Smooth muscle cell (in vitro differentiated cells): ENCODE measurements at regions not wholly inside any gene's neighbourhood (a gene's known extent, or its start where the extent isn't known, plus 50 kb on each side); places are given as distances from the start of the nearest gene placed in this dataset.

Experiments used
- DNase-seq: peaks from one replicate; lab custom pipeline; 2025; ENCODE audit not compliant: unreplicated experiment; lab: John Stamatoyannopoulos, UW
- H2AFZ ChIP-seq: fragments of 200-600 bp; sonication (generic); 2 replicates; pipeline ENCODE4 v1.6.0; 2016; ENCODE audit warnings: antibody characterized with exemption, low read depth, mild to moderate bottlenecking
- H3F3A ChIP-seq: fragments of 200-600 bp; sonication (generic); 2 replicates; pipeline ENCODE4 v1.6.0; 2017; ENCODE audit warnings: antibody characterized with exemption, low read depth
- H3K27ac ChIP-seq: fragments of 200-600 bp; sonication (generic); 2 replicates; pipeline ENCODE4 v1.5.1; 2016; ENCODE audit warnings: low read depth, mild to moderate bottlenecking
- H3K27me3 ChIP-seq: fragments of 200-600 bp; sonication (generic); 2 replicates; pipeline ENCODE4 v1.6.1; 2016; ENCODE audit warnings: low read depth, mild to moderate bottlenecking
- H3K36me3 ChIP-seq: fragments of 200-600 bp; sonication (generic); 2 replicates; pipeline ENCODE4 v1.5.1; 2016; ENCODE audit warnings: low read depth
- H3K4me1 ChIP-seq: fragments of 200-600 bp; sonication (generic); 2 replicates; pipeline ENCODE4 v1.5.1; 2016; ENCODE audit warnings: low read depth
- H3K4me2 ChIP-seq: fragments of 200-600 bp; sonication (generic); 2 replicates; pipeline ENCODE4 v1.6.0; 2016; ENCODE audit warnings: mild to moderate bottlenecking
- H3K4me3 ChIP-seq: fragments of 200-600 bp; sonication (generic); 2 replicates; pipeline ENCODE4 v1.5.1; 2016; ENCODE audit warnings: mild to moderate bottlenecking
- H3K79me2 ChIP-seq: fragments of 200-600 bp; sonication (generic); 2 replicates; pipeline ENCODE4 v1.6.0; 2016; ENCODE audit warnings: low read depth, mild to moderate bottlenecking
- H3K9ac ChIP-seq: fragments of 200-600 bp; sonication (generic); 2 replicates; pipeline ENCODE4 v1.6.0; 2016; ENCODE audit warnings: low read depth
- H3K9me3 ChIP-seq: fragments of 200-600 bp; sonication (generic); replicated peaks from 2 replicates; pipeline ENCODE4 v1.5.1; 2016; ENCODE audit warnings: low read depth
- H4K20me1 ChIP-seq: fragments of 200-600 bp; sonication (generic); 2 replicates; pipeline ENCODE4 v1.6.0; 2016; ENCODE audit warnings: low read depth
- CTCF ChIP-seq: fragments of 200-600 bp; sonication (generic); IDR thresholded peaks from 2 replicates; pipeline ENCODE4 v1.5.1; 2017; ENCODE audit warnings: borderline replicate concordance, mild to moderate bottlenecking, antibody characterized with exemption; ENCODE audit not compliant: insufficient read depth, poor library complexity, severe bottlenecking
- WGBS: methylation state at CpG from one replicate; pipeline ENCODE4 v1.1.7; 2016; ENCODE audit warnings: low lambda C conversion rate; 5-methylcytosine and 5-hydroxymethylcytosine counted together

- peaks cover 32% of the 10 kb centered on the region for H3K4me1 ChIP-seq
- no peaks in the 10 kb centered on the region for H3K27me3 ChIP-seq
- no peak overlapping the region for H3K9ac ChIP-seq
- H3K36me3 ChIP-seq, result no peaks in the 10 kb centered on the region
- no peak overlapping the region for H3K27ac ChIP-seq
- H3K4me2 ChIP-seq, result no peak overlapping the region
- no peaks in the 10 kb centered on the region for H3K9me3 ChIP-seq
- TF ChIP-seq CTCF, result no peak
- H2AFZ ChIP-seq, result no peak overlapping the region
- H3K79me2 ChIP-seq, result no peaks in the 10 kb centered on the region
- WGBS, result 91% methylated on average over 6 of the region's 6 CpGs
- H3F3A ChIP-seq, result peaks cover 16% of the 10 kb centered on the region
- H3K4me3 ChIP-seq, result no peak overlapping the region
- no peak for DNase-seq
- H4K20me1 ChIP-seq, result no peaks in the 10 kb centered on the region
Measured at GRCh38 chr13:40189426-40189825, 477.0 kb downstream of the FOXO1 start.

- 68% methylated on average over 6 of the region's 6 CpGs for WGBS
- H3K36me3 ChIP-seq, result no peaks in the 10 kb centered on the region
- H3K9me3 ChIP-seq, result no peaks in the 10 kb centered on the region
- H3K27ac ChIP-seq, result peak overlapping the region; percentile 58
- peak overlapping the region; percentile 76 for H3K4me2 ChIP-seq
- no peak for DNase-seq
- H3K27me3 ChIP-seq, result no peaks in the 10 kb centered on the region
- TF ChIP-seq CTCF, result no peak
- H3K9ac ChIP-seq, result no peak overlapping the region
- H3K4me3 ChIP-seq, result no peak overlapping the region
- peaks cover 32% of the 10 kb centered on the region for H3K4me1 ChIP-seq
- H3K79me2 ChIP-seq, result no peaks in the 10 kb centered on the region
- peaks cover 16% of the 10 kb centered on the region for H3F3A ChIP-seq
- no peaks in the 10 kb centered on the region for H4K20me1 ChIP-seq
- no peak overlapping the region for H2AFZ ChIP-seq
Measured at GRCh38 chr13:40189898-40190630, 476.4 kb downstream of the FOXO1 start.

- H3K4me1 ChIP-seq, result peaks cover 32% of the 10 kb centered on the region
- TF ChIP-seq CTCF, result no peak
- no peak overlapping the region for H2AFZ ChIP-seq
- no peaks in the 10 kb centered on the region for H3K27me3 ChIP-seq
- H3K27ac ChIP-seq, result peak overlapping the region; percentile 58
- no peaks in the 10 kb centered on the region for H4K20me1 ChIP-seq
- no peaks in the 10 kb centered on the region for H3K9me3 ChIP-seq
- peaks cover 16% of the 10 kb centered on the region for H3F3A ChIP-seq
- H3K36me3 ChIP-seq, result no peaks in the 10 kb centered on the region
- WGBS, result 8% methylated on average over 5 of the region's 5 CpGs
- no peak overlapping the region for H3K9ac ChIP-seq
- no peaks in the 10 kb centered on the region for H3K79me2 ChIP-seq
- no peak overlapping the region for H3K4me3 ChIP-seq
- DNase-seq, result no peak
- H3K4me2 ChIP-seq, result peak overlapping the region; percentile 76
Measured at GRCh38 chr13:40190641-40191100, 475.8 kb downstream of the FOXO1 start.
